GM12874 (cell line): ENCODE measurements at regions not wholly inside any gene's neighbourhood (a gene's known extent, or its start where the extent isn't known, plus 50 kb on each side); places are given as distances from the start of the nearest gene placed in this dataset.

Experiments
- CTCF ChIP-seq: IDR thresholded peaks from 2 replicates; pipeline ENCODE4 v1.5.1; 2011; ENCODE audit warnings: low read depth, mild to moderate bottlenecking, control low read depth, low read length, moderate library complexity; ENCODE audit not compliant: insufficient read depth

DNA sequence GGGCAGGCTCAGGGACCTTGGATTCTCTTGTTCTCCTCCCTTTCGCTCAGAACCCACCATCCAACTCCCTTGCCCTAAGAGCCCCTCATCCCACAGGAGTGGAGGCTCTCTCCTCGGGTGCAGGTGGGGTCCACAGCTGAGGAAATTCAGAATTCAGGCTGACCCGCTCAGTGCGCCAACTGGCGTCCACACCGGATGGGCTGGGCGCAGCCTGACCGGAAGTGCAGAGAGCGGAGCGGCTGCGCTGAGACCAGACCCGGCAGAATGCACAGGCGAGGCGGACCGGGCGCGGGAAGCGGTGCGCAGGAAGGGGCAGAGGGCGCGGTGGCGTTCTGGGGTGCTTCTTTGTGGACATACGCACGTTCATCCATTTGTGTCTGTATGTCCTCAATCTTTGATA is 210.4 kb upstream of the NDN start:
- no peak for TF ChIP-seq CTCF

DNA sequence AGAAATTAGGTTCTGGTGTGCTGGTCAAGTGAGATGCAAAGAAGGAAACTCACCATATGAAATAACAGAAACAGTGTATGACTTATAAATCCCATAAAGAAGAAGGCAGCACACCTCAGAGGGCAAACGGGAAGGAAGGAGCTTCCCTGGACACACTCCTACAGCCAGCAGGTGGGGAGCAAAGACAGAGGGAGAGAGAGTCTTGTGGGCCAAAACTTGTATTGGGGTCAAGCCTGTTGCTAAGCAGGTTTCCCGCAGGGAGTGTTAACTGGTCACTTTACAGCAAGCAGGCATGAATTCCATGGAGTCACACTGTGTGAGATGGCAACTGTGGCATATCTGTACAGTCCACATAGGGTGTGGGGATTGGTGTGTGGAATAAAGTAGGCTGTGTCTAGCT is 222.9 kb upstream of the NDN start:
- TF ChIP-seq CTCF, result no peak

- no peak for TF ChIP-seq CTCF
Measured at GRCh38 chr15:23912191-23912590, 225.1 kb upstream of the NDN start.

- no peak for TF ChIP-seq CTCF
Measured at GRCh38 chr15:23913081-23913480, 226.0 kb upstream of the NDN start.

DNA sequence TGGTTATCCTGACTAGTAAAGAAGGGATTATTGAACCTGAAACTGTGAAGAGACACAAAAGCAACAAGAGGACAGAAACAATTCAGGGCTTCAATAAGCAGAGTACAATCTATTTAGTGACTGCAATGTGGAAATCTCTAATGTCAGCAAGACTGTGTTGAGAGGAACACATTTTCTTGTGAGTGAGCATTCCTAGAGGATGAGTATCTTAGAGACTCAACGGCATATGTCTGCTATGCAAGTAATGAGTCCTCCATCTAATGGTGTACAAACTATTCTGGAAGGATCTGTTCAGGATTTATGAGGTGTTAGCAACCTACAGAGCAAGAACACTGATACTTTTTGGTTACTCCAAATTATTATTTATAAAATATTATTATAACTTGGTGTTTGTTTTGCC is 226.5 kb upstream of the NDN start:
- TF ChIP-seq CTCF, result no peak

- TF ChIP-seq CTCF, result no peak
Measured at GRCh38 chr15:23924686-23925085, 237.6 kb upstream of the NDN start.

GRCh38 chr15:23954931-23955330 is 267.8 kb upstream of the NDN start:
- no peak for TF ChIP-seq CTCF
